HepG2 (cell line): ENCODE measurements at regions not wholly inside any gene's neighbourhood (a gene's known extent, or its start where the extent isn't known, plus 50 kb on each side); places are given as distances from the start of the nearest gene placed in this dataset.

Experiments used
- ATAC-seq: fragments of 200-7000 bp; cut with Tn5 transposase; 3 replicates; pipeline ENCODE4 v1.9.1; 2020; ENCODE audit warnings: mild to moderate bottlenecking, moderate library complexity
- BruUV-seq: library from RNA; stranded (reverse); fragments of 400-500 nt; replicated peaks from 2 replicates; lab custom pipeline; 2021; lab: Mats Ljungman, UMichigan
- CTCF ChIA-PET: fragments of 300-600 bp; formaldehyde crosslinking; extraction: SDS; loops from one replicate; lab custom pipeline; 2021; ENCODE audit warnings: low total read pairs, inconsistent platforms, low intra/inter-chr PET ratio; lab: Yijun Ruan, JAX
- POLR2A ChIA-PET: fragments of 350-600 bp; sonication (Branson Sonifier 250); formaldehyde crosslinking; loops from one replicate; lab custom pipeline; 2020; ENCODE audit warnings: antibody characterized with exemption, inconsistent platforms; lab: Yijun Ruan, JAX
- DNase-seq: peaks from one replicate; pipeline ENCODE4 v3.0.0-alpha.2; 2015; ENCODE audit warnings: low spot score
- FAIRE-seq: peaks from 3 replicates; lab custom pipeline; 2011; peaks lifted over from hg19 to GRCh38; lab: Jason Lieb, UNC
- H2AFZ ChIP-seq: one replicate; pipeline ENCODE4 v1.6.1; 2011; ENCODE audit warnings: low read length, inconsistent platforms
- H3K27ac ChIP-seq: fragments of 300-600 bp; 3 replicates; pipeline ENCODE4 v1.8.0; 2011; ENCODE audit warnings: mixed run types, mild to moderate bottlenecking, mixed read lengths, low read length, inconsistent platforms; ENCODE audit not compliant: insufficient read depth; ENCODE audit errors: extremely low read length
- H3K27me3 ChIP-seq, 2 experiments: fragments of 200-600 bp in 1 of 2; 2 replicates in 1 of 2; 3 replicates in 1 of 2; pipeline versions ENCODE4 v1.6.0 to v1.8.0; 2011; ENCODE audit warnings: low read length in 2 of 2, mild to moderate bottlenecking in 2 of 2, moderate library complexity in 2 of 2, inconsistent platforms in 1 of 2; ENCODE audit not compliant: insufficient read depth in 2 of 2, control insufficient read depth in 1 of 2
- H3K36me3 ChIP-seq, 2 experiments: fragments of 200-600 bp in 1 of 2; replicated peaks in 1 of 2; 2 replicates in 1 of 2; 3 replicates in 1 of 2; pipeline versions ENCODE4 v1.5.1 to v1.8.0; 2011; ENCODE audit warnings: low read length in 2 of 2, inconsistent platforms in 1 of 2; ENCODE audit not compliant: insufficient read depth in 2 of 2, control insufficient read depth in 1 of 2
- H3K4me1 ChIP-seq: 2 replicates; pipeline ENCODE4 v1.5.1; 2012; ENCODE audit warnings: low read length, inconsistent platforms; ENCODE audit not compliant: insufficient read depth
- H3K4me2 ChIP-seq: 2 replicates; pipeline ENCODE4 v1.6.0; 2011; ENCODE audit warnings: low read depth, low read length, inconsistent platforms
- H3K4me3 ChIP-seq, 3 experiments: fragments of 200-600 bp in 1 of 3; sonication (generic), shearing (Covaris generic) in 1 of 3; replicated peaks in 1 of 3; 2 replicates each; pipeline ENCODE4 v1.5.1; 2011 to 2016; ENCODE audit warnings: low read length in 3 of 3, inconsistent platforms in 2 of 3, low read depth in 2 of 3, mild to moderate bottlenecking in 2 of 3, control low read depth in 1 of 3, mixed read lengths in 1 of 3; ENCODE audit not compliant: insufficient read depth in 1 of 3
- H3K79me2 ChIP-seq: one replicate; pipeline ENCODE4 v1.6.1; 2011; ENCODE audit warnings: low read length, inconsistent platforms; ENCODE audit not compliant: insufficient read depth
- H3K9ac ChIP-seq: 2 replicates; pipeline ENCODE4 v1.6.0; 2011; ENCODE audit warnings: mild to moderate bottlenecking, low read depth, low read length, inconsistent platforms; ENCODE audit not compliant: insufficient read depth
- H3K9me3 ChIP-seq: 2 replicates; pipeline ENCODE4 v1.5.1; 2012; ENCODE audit warnings: mild to moderate bottlenecking, low read length
- H4K20me1 ChIP-seq: 2 replicates; pipeline ENCODE4 v1.6.0; 2011; ENCODE audit warnings: inconsistent platforms, mild to moderate bottlenecking, low read length, moderate library complexity; ENCODE audit not compliant: insufficient read depth
- AHR ChIP-seq: IDR thresholded peaks from 2 replicates; pipeline ENCODE4 v1.6.1; 2018; ENCODE audit warnings: missing genetic modification reagents, missing compliant biosample characterization
- HIC2 ChIP-seq: sonication (generic); formaldehyde crosslinking; IDR thresholded peaks from 2 replicates; pipeline ENCODE4 v1.9.0; 2022; ENCODE audit warnings: low read depth, missing genetic modification reagents
- KDM4B ChIP-seq: sonication (generic); formaldehyde crosslinking; IDR thresholded peaks from 2 replicates; pipeline ENCODE4 v1.4.0; 2020; ENCODE audit warnings: missing genetic modification reagents
- NBN ChIP-seq: fragments of 450-650 bp; conservative IDR thresholded peaks from 2 replicates; pipeline ENCODE4 v1.6.1; 2017
- NRL ChIP-seq: sonication (generic); formaldehyde crosslinking; IDR thresholded peaks from 2 replicates; pipeline ENCODE4 v1.5.0; 2020; ENCODE audit warnings: missing genetic modification reagents, mild to moderate bottlenecking, moderate library complexity, borderline replicate concordance
- PRDM10 ChIP-seq: sonication (generic); formaldehyde crosslinking; IDR thresholded peaks from 2 replicates; pipeline ENCODE4 v1.4.0; 2020; ENCODE audit warnings: low read depth, missing genetic modification reagents
- SP140L ChIP-seq: sonication (generic); formaldehyde crosslinking; IDR thresholded peaks from 2 replicates; pipeline ENCODE4 v1.4.0; 2020; ENCODE audit warnings: missing genetic modification reagents, borderline replicate concordance
- SP5 ChIP-seq: IDR thresholded peaks from 2 replicates; pipeline ENCODE4 v1.6.1; 2016; ENCODE audit warnings: low read depth, borderline replicate concordance
- SRY ChIP-seq: sonication (generic); formaldehyde crosslinking; IDR thresholded peaks from 2 replicates; pipeline ENCODE4 v1.8.0; 2022; ENCODE audit warnings: mild to moderate bottlenecking, missing genetic modification reagents
- TERF1 ChIP-seq: sonication (generic); formaldehyde crosslinking; IDR thresholded peaks from 2 replicates; pipeline ENCODE4 v1.8.0; 2022; ENCODE audit warnings: mild to moderate bottlenecking, missing genetic modification reagents, moderate library complexity
- ZBTB46 ChIP-seq: sonication (generic); formaldehyde crosslinking; IDR thresholded peaks from 2 replicates; pipeline ENCODE4 v1.4.0; 2020; ENCODE audit warnings: mild to moderate bottlenecking, missing genetic modification reagents, borderline replicate concordance
- ZFP62 ChIP-seq: sonication (generic); formaldehyde crosslinking; IDR thresholded peaks from 2 replicates; pipeline ENCODE4 v1.4.0; 2020; ENCODE audit warnings: missing genetic modification reagents
- ZNF205 ChIP-seq: IDR thresholded peaks from 2 replicates; pipeline ENCODE4 v1.6.1; 2018; ENCODE audit warnings: missing biosample characterization, missing genetic modification reagents
- ZNF235 ChIP-seq: sonication (generic); formaldehyde crosslinking; IDR thresholded peaks from 2 replicates; pipeline ENCODE4 v1.8.1; 2023; ENCODE audit warnings: mild to moderate bottlenecking, missing genetic modification reagents, borderline replicate concordance
- ZNF367 ChIP-seq: sonication (generic); formaldehyde crosslinking; IDR thresholded peaks from 2 replicates; pipeline ENCODE4 v1.4.0; 2020; ENCODE audit warnings: missing genetic modification reagents, borderline replicate concordance
- ZNF496 ChIP-seq: sonication (generic); formaldehyde crosslinking; IDR thresholded peaks from 2 replicates; pipeline ENCODE4 v1.8.1; 2023; ENCODE audit warnings: mild to moderate bottlenecking, moderate library complexity, missing genetic modification reagents; ENCODE audit not compliant: insufficient replicate concordance
- ZNF782 ChIP-seq: sonication (generic); formaldehyde crosslinking; IDR thresholded peaks from 2 replicates; pipeline ENCODE4 v1.4.0; 2020; ENCODE audit warnings: missing genetic modification reagents, mild to moderate bottlenecking, borderline replicate concordance
- WGBS: methylation state at CpG from one replicate; pipeline ENCODE4 v1.1.6; 2017; ENCODE audit warnings: low lambda C conversion rate; 5-methylcytosine and 5-hydroxymethylcytosine counted together
- in situ Hi-C: cut with HindIII; loops from 2 replicates; pipeline ENCODE4 v1.10.0; 2017; ENCODE audit warnings: low pct_unique_long_range_greater_than_20kb; ENCODE audit not compliant: extremely low pct_ligation_motif_present
- intact Hi-C: fragments of 100-400 bp; cut with micrococcal nuclease; formaldehyde crosslinking; loops from one replicate; pipeline ENCODE4 v1.10.0; 2022; ENCODE audit not compliant: unreplicated experiment

- DNase-seq: no peak
- in situ Hi-C loops (no loop called here), intact Hi-C loops (no loop called here)
- H4K20me1 ChIP-seq: no peaks in the 10 kb centered on the region
- H3K9ac ChIP-seq: no peak overlapping the region
- H3K9me3 ChIP-seq: no peaks in the 10 kb centered on the region
- H3K79me2 ChIP-seq: no peaks in the 10 kb centered on the region
- H3K36me3 ChIP-seq: no peaks in the 10 kb centered on the region
- H3K4me1 ChIP-seq: no peaks in the 10 kb centered on the region
- 3% methylated on average over 2 of the region's 2 CpGs for whole genome bisulfite sequencing
- no peak for FAIRE-seq
- no peak overlapping the region for H3K4me3 ChIP-seq
- POLR2A ChIA-PET: no interaction called here
- H3K27ac ChIP-seq: no peak overlapping the region
- ATAC-seq: no peak
- no peaks in the 10 kb centered on the region for H3K27me3 ChIP-seq
- CTCF ChIA-PET: no interaction called here
- no peak overlapping the region for H2AFZ ChIP-seq
- no peak overlapping the region for H3K4me2 ChIP-seq
- BruUV-seq: no TSS peak
- no peak for TF ChIP-seq ZFP62 (CRISPR knock-in tag)
- no peak for TF ChIP-seq HIC2 (CRISPR knock-in tag)
- TF ChIP-seq ZNF496 (CRISPR knock-in tag): no peak
- TF ChIP-seq SP140L (CRISPR knock-in tag): no peak
- TF ChIP-seq PRDM10 (CRISPR knock-in tag): no peak
- TF ChIP-seq ZNF205 (CRISPR knock-in tag): no peak
- TF ChIP-seq ZNF782 (CRISPR knock-in tag): no peak
- TF ChIP-seq AHR (CRISPR knock-in tag): no peak
- TF ChIP-seq NBN: no peak
- no peak for TF ChIP-seq ZBTB46 (CRISPR knock-in tag)
- no peak for TF ChIP-seq SP5 (CRISPR knock-in tag)
- TF ChIP-seq TERF1: no peak
- TF ChIP-seq SRY (CRISPR knock-in tag): no peak
- no peak for TF ChIP-seq ZNF235 (CRISPR knock-in tag)
- TF ChIP-seq NRL (CRISPR knock-in tag): no peak
- no peak for TF ChIP-seq KDM4B (CRISPR knock-in tag)
- TF ChIP-seq ZNF367: no peak
Observed at GRCh38 chr7:114806590-114807162, 115.2 kb upstream of the MDFIC start.
